Thoracic aorta (tissue), 2 donors: ENCODE measurements at regions not wholly inside any gene's neighbourhood (a gene's known extent, or its start where the extent isn't known, plus 50 kb on each side); places are given as distances from the start of the nearest gene placed in this dataset.

ENCODE experiments used
- ATAC-seq: fragments of 150-250 bp; one replicate; pipeline ENCODE4 v1.8.0; 2017; ENCODE audit warnings: low read depth; ENCODE audit not compliant: insufficient number of reproducible peaks, low FRiP score
- DNase-seq: peaks from one replicate; pipeline ENCODE4 v3.0.0-alpha.2; 2020; ENCODE audit warnings: low spot score
- H3K27ac ChIP-seq, 2 donors: fragments of 200-600 bp; sonication (generic); 1 replicate in 1 of 2; 2 replicates in 1 of 2; pipeline ENCODE4 v1.5.1; 2016; ENCODE audit warnings: mild to moderate bottlenecking in 2 of 2, moderate library complexity in 2 of 2
- H3K27me3 ChIP-seq: fragments of 200-600 bp; sonication (generic); replicated peaks from 2 replicates; pipeline ENCODE4 v1.6.0; 2016; ENCODE audit warnings: mild to moderate bottlenecking; ENCODE audit not compliant: insufficient read depth
- H3K36me3 ChIP-seq: fragments of 200-600 bp; sonication (generic); one replicate; pipeline ENCODE4 v1.5.1; 2016
- H3K4me1 ChIP-seq, 2 donors: fragments of 200-600 bp; sonication (generic); 1 replicate in 1 of 2; 2 replicates in 1 of 2; pipeline versions ENCODE4 v1.5.1 to v1.6.0; 2016; ENCODE audit warnings: low read depth in 2 of 2, mild to moderate bottlenecking in 1 of 2; ENCODE audit not compliant: control insufficient read depth in 1 of 2
- H3K4me3 ChIP-seq: fragments of 200-600 bp; sonication (generic); 2 replicates; pipeline ENCODE4 v1.5.1; 2016; ENCODE audit warnings: mild to moderate bottlenecking
- H3K9me3 ChIP-seq: fragments of 200-600 bp; sonication (generic); 2 replicates; pipeline ENCODE4 v1.5.1; 2016
- TF ChIP-seq, protein P1 (sequence below): fragments of 200-600 bp; sonication (generic); IDR thresholded peaks from one replicate; pipeline ENCODE4 v1.5.1; 2019; ENCODE audit warnings: antibody characterized with exemption

DNA sequence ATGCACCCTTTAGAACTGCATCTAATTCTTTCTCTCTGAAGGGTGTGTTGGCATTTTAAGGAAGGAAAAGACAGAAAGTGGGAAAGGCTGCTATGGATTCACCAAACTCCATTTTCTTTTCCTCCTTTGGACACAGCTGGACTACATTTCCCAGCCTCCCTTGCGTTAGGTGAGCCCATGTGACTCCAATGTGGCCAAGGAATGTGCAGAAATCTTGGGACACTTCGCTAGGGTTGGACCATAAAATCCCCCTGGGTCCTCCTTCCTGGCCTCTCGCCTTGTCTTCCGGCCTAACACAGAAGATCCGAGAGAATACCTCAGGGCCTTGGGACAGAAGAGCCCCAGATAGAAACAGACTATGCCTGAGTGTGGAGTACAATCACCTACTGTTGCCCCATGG, 56.3 kb downstream of the ABCC12 start:
- DNase-seq (no peak), ATAC-seq (no peak)
- Histone ChIP-seq H3K27ac (no peak overlapping the region), H3K4me1 (no peaks in the 10 kb centered on the region), H3K4me3 (no peak overlapping the region), H3K36me3 (no peaks in the 10 kb centered on the region), H3K9me3 (no peaks in the 10 kb centered on the region), H3K27me3 (no peaks in the 10 kb centered on the region)
- TF ChIP-seq, protein P1, sequence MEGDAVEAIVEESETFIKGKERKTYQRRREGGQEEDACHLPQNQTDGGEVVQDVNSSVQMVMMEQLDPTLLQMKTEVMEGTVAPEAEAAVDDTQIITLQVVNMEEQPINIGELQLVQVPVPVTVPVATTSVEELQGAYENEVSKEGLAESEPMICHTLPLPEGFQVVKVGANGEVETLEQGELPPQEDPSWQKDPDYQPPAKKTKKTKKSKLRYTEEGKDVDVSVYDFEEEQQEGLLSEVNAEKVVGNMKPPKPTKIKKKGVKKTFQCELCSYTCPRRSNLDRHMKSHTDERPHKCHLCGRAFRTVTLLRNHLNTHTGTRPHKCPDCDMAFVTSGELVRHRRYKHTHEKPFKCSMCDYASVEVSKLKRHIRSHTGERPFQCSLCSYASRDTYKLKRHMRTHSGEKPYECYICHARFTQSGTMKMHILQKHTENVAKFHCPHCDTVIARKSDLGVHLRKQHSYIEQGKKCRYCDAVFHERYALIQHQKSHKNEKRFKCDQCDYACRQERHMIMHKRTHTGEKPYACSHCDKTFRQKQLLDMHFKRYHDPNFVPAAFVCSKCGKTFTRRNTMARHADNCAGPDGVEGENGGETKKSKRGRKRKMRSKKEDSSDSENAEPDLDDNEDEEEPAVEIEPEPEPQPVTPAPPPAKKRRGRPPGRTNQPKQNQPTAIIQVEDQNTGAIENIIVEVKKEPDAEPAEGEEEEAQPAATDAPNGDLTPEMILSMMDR = no peak

DNA sequence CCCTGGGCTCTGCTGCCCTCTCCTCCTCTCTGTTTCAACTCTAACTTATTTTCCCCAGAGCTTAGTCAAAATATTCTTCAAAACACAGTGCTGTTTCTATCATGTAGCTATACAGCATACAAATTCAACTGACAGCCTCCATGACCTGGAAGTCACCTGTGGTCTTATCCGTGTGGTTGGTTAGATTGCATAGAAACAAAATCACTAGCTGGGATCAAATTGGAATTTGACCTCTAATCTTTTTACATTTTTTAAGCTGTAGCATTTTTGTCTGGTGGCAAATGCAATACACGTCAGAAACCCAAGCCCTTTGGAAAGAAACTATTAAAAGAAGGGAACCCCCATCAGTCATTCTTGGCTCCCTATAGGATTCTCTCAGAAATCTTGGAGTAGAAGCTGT, 57.3 kb downstream of the ABCC12 start:
- no peak for ATAC-seq
- H3K4me3 ChIP-seq = no peak overlapping the region
- no peaks in the 10 kb centered on the region for H3K36me3 ChIP-seq
- H3K4me1 ChIP-seq = no peaks in the 10 kb centered on the region
- H3K27me3 ChIP-seq = no peaks in the 10 kb centered on the region
- TF ChIP-seq, protein P1 = no peak
- H3K9me3 ChIP-seq = no peaks in the 10 kb centered on the region
- no peak for DNase-seq
- H3K27ac ChIP-seq = no peak overlapping the region

- H3K27me3 ChIP-seq = no peaks in the 10 kb centered on the region
- TF ChIP-seq, protein P1 = no peak
- no peak for DNase-seq
- H3K9me3 ChIP-seq = no peaks in the 10 kb centered on the region
- no peak overlapping the region for H3K27ac ChIP-seq
- H3K4me1 ChIP-seq = no peaks in the 10 kb centered on the region
- no peaks in the 10 kb centered on the region for H3K36me3 ChIP-seq
- H3K4me3 ChIP-seq = no peak overlapping the region
- ATAC-seq = no peak
These were observed 64.7 kb downstream of the ABCC12 start for GRCh38 chr16:48091117-48091516.

DNA sequence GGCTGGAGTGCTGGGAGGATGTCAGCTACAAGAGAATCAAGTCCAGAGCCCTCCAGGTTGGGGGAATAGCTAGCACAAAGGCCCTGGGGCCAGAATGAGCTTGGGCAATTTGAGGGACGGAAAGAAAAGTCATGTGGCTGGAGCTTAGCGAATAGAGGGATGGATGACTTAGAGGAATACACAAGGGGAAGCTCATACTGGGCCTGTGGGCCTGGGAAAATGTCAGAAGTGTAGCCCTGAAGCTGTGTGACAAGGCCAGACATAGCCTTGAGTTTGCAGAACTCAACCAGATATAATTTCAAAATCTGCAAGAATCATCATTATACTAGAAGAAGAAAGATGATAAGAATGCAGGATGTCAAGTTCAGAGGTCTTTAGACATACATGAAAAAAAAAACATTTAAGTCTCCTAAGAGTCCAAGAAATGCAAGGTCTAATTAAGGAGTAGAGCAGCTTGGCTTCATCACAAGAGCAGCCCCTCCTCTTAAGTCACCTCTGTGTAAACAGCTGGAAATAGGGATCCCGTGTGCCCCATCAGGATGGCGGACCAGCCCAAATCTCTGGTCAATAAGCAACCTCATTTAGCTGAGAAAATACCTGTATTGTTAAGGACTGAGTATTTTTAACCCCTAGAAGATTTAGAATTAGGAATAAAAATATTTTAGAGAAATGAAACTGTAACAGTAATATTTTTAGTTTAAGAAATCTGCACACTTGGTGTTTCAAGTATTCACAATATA, 66.6 kb downstream of the ABCC12 start:
- Histone ChIP-seq H3K9me3 (no peaks in the 10 kb centered on the region), H3K4me3 (no peak overlapping the region), H3K4me1 (no peaks in the 10 kb centered on the region), H3K27ac (no peak overlapping the region), H3K27me3 (no peaks in the 10 kb centered on the region), H3K36me3 (no peaks in the 10 kb centered on the region)
- ATAC-seq (no peak), DNase-seq (no peak)
- TF ChIP-seq, protein P1 = no peak

- no peak for DNase-seq
- ATAC-seq = no peak
- Histone ChIP-seq H3K27ac (no peak overlapping the region), H3K36me3 (no peaks in the 10 kb centered on the region), H3K4me1 (no peaks in the 10 kb centered on the region), H3K27me3 (no peaks in the 10 kb centered on the region), H3K4me3 (no peak overlapping the region), H3K9me3 (no peaks in the 10 kb centered on the region)
- TF ChIP-seq, protein P1 = no peak
These were observed 68.2 kb downstream of the ABCC12 start for GRCh38 chr16:48087639-48088038.
